GM19043 (cell line): ENCODE measurements at regions not wholly inside any gene's neighbourhood (a gene's known extent, or its start where the extent isn't known, plus 50 kb on each side); places are given as distances from the start of the nearest gene placed in this dataset.

Experiments
- ATAC-seq: cut with Tn5 transposase; IDR thresholded peaks from one replicate; pipeline ENCODE4 v1.9.1; 2021; ENCODE audit warnings: low read depth; ENCODE audit not compliant: unreplicated experiment

- ATAC-seq: no peak
Measured at GRCh38 chr1:55584526-55585401, 369.6 kb upstream of the USP24 start.

DNA sequence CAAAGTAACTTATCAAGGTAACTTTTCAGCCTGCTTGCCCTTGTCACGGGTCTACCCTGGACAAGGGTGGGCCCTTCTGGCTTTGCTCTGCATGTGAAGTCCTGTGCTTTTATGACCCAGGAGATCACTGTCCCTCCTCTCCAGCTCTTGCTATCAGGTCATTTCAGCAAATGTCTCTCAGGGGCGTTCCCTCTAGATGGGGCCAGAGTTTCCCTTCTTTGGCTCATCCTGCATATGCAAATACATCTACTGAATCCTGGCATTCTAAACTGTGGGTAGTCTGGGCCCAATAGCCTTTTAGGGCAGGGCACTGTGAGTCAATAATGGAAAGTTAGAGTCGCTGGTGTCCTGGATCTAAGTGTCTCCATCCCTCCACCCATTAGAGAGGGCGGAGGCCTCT is 366.9 kb upstream of the USP24 start:
- no peak for ATAC-seq

GRCh38 chr1:55580845-55581332 is 365.7 kb upstream of the USP24 start:
- ATAC-seq: no peak

GRCh38 chr1:55579332-55580001 is 364.3 kb upstream of the USP24 start:
- no peak for ATAC-seq

- no peak for ATAC-seq
Measured at GRCh38 chr1:55578646-55579045, 363.5 kb upstream of the USP24 start.

- ATAC-seq: no peak
Measured at GRCh38 chr1:55575571-55576279, 360.6 kb upstream of the USP24 start.

- ATAC-seq: no peak
Measured at GRCh38 chr1:55574691-55575225, 359.6 kb upstream of the USP24 start.

DNA sequence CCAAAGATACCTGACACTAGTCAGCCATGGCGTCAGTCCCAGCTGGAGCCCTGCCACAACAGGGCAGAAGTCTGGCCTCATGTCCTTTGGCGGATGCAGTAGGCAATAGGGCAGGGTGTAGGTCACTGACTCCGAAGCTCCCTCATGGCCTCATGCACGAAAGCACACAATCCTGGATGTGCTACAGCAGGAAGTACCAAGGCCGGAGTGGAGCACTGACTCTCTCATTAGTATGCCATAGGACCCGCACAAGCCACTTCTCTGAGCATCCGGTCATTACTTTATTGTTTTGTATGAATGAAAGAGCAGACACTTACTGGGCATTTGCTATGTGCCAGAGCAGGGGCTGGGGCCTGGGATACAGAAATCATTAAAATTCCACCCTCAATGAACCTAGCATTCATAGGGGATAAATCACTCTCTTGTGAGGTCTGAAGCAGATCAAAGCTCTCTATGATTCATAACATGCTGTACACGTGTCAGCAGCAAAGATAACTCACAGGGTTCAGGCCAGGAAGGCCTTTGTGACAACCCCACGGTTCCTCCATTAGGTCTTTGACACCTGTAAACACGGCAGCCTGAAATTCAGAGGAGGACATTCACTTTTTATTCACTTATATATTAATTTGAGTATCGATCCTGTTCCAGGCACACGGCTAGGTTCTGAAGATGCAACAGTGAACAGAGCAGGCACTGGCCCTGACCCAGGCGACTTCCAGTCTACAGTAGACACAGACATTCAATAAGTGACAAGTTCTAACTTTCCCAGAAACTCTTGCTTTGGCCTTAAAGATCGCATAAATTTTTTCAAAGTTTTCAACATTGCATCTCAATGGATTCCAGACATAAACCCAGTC is 357.9 kb upstream of the USP24 start:
- ATAC-seq: no peak

GRCh38 chr1:55571767-55572166 is 356.6 kb upstream of the USP24 start:
- no peak for ATAC-seq

DNA sequence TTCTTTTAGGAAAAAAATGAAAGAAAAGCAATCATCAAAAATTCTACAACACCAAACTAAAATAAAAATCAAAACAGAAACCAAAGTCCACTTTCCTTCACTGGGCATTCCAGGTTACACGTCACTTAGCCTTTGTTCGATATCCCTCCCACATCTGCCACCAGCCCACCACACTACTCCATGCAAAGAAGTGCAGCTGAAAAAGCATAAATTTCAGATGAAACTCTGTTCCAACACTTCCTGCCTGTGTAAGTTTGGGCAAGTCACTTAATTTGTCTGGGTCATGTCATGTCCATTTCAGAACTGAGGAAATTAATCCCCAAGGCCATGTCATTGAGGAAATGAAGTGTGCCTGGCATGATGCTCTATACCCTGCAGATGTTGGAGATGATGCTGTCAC is 354.3 kb upstream of the USP24 start:
- ATAC-seq: no peak

DNA sequence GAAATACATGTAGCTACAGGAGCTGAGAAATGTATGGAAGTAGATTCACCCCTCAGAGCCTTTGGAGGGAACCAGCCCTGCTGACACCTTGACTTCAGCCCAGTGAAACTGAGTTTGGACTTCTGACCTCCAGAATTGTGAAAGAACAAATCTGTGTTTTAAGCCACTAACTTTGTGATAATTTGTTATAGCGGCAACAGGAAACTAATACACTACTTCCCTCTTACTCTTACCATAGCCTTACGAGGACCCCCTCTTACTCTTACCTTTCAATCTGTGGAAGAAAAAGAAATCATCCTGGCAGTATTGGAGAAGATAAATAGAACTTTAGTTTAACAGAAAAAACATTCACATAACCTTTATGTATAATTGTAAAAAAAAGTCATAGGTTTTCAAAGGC is 353.6 kb upstream of the USP24 start:
- ATAC-seq: no peak

GRCh38 chr1:55560266-55560665 is 345.1 kb upstream of the USP24 start:
- ATAC-seq: no peak

DNA sequence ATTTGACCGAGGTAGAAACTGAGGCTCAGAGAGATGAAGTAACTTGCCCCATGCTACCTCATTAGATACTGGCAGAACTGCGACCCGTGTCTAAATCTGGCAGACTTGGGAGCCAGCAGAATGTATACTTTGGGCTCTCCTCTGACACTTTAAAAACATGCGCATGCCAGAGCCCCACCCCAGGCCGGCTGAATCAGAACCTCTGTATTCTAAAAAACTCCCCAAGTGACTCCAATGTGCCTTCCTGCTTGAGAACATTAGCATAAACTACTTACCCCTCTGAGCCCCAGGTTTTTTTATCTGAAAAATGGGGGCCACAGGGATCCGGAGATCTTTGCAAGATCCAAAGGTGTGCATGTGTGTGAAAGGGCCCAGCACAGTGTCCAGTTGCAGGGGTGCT is 344.7 kb upstream of the USP24 start:
- no peak for ATAC-seq

GRCh38 chr1:55559161-55559611 is 344.0 kb upstream of the USP24 start:
- ATAC-seq: no peak

- ATAC-seq: no peak
Measured at GRCh38 chr1:55558515-55558914, 343.4 kb upstream of the USP24 start.

GRCh38 chr1:55555956-55556725 is 341.0 kb upstream of the USP24 start:
- no peak for ATAC-seq

DNA sequence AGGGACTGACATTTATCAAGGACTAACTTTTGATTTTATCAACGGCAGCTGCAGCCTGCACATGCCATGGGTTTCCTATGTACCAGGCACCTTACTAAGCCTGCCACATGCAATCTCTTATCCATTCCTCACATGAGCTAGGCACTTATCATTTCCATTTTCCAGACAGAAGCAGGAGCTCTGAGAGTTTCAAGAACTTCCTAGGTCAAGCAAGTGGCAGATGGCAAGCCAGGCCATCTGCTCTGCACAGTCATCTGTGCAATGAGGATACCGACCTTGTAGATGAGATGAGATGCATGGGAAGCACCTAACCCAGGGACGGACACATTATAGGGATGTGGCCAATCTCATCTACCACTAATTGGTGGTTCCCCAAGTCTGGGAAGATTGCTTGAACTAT is 339.4 kb upstream of the USP24 start:
- no peak for ATAC-seq

DNA sequence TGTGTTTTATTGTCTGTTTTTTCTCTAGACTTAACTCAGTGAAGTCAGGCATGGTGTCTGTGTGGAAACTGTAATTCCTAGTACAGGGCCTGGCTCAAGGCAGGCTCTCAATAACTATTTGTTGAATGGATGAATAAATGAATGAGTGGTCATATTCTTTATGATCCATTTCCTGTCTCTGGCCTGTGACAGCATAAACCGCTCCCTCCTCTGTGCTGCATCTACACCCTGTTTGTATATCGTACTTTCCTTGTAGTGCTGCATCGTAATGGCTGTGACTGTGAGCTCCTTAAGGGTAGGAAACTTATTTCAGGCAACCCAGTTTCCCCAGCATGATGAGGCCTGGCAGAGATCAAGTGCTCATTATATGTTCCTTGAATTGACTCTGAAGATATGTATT is 337.5 kb upstream of the USP24 start:
- no peak for ATAC-seq

DNA sequence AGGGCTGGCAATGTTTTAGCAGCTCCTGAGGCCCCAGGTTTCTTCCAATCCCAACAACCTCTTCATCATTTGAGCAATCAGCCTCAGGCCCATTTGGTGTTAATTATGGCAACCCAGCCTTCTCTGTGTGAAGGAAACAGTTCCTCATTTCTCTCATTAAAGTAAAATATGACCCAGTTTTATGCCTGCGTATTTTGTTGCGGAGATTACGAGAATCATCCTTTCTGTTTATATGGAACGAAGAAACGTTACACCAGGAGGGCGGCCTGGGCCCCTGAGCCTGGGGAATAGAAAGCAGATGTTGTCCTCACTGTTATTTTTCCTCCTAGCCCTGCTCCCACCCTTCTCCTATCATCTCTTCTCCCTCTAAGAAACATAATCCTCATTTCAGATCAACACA is 332.2 kb upstream of the USP24 start:
- ATAC-seq: no peak
